Fibroblast of skin of scalp (primary cell): ENCODE measurements at regions not wholly inside any gene's neighbourhood (a gene's known extent, or its start where the extent isn't known, plus 50 kb on each side); places are given as distances from the start of the nearest gene placed in this dataset.
"Not testable (repeated sequence)": the region's sequence is repeated elsewhere in the genome, so short reads cannot be mapped to it uniquely, and the experiment has no call there.

Source experiments
- DNase-seq: peaks from one replicate; pipeline ENCODE4 v3.0.0-alpha.2; 2013

GRCh38 chr5:14935341-14935740, 63.8 kb upstream of the ANKH start:
- no peak for DNase-seq

GRCh38 chr5:14932902-14933469, 61.4 kb upstream of the ANKH start:
- DNase-seq = no peak

GRCh38 chr5:14930486-14930885, 58.9 kb upstream of the ANKH start:
- DNase-seq = no peak

- no peak for DNase-seq
These were observed 57.9 kb upstream of the ANKH start for GRCh38 chr5:14929293-14930065.

GRCh38 chr5:14928661-14929060, 57.1 kb upstream of the ANKH start:
- peak; percentile 96 for DNase-seq

GRCh38 chr5:14925326-14925725, 53.7 kb upstream of the ANKH start:
- DNase-seq = no peak

- DNase-seq = not testable (repeated sequence)
These were observed 51.4 kb upstream of the ANKH start for GRCh38 chr5:14922952-14923351.

GRCh38 chr5:14922456-14922855, 50.9 kb upstream of the ANKH start:
- no peak for DNase-seq
